Testis (tissue), 2 donors: ENCODE measurements at regions not wholly inside any gene's neighbourhood (a gene's known extent, or its start where the extent isn't known, plus 50 kb on each side); places are given as distances from the start of the nearest gene placed in this dataset.

Experiments used
- DNase-seq: peaks from one replicate; pipeline ENCODE4 v3.0.0-alpha.2; 2019
- H3K27ac ChIP-seq, 2 donors: fragments of 200-600 bp; sonication (generic); one replicate each; pipeline ENCODE4 v1.5.1; 2019
- H3K27me3 ChIP-seq: fragments of 200-600 bp; sonication (generic); one replicate; pipeline ENCODE4 v1.5.1; 2019
- H3K36me3 ChIP-seq: fragments of 200-600 bp; sonication (generic); one replicate; pipeline ENCODE4 v1.5.1; 2017; ENCODE audit warnings: low read depth; ENCODE audit errors: missing control alignments
- H3K4me1 ChIP-seq: fragments of 200-600 bp; sonication (generic); one replicate; pipeline ENCODE4 v1.5.1; 2019
- H3K4me3 ChIP-seq, 2 donors: fragments of 200-600 bp; sonication (generic); one replicate each; pipeline ENCODE4 v1.5.1; 2017 to 2019
- H3K9me3 ChIP-seq: fragments of 200-600 bp; sonication (generic); one replicate; pipeline ENCODE4 v1.5.1; 2017
- POLR2A ChIP-seq: fragments of 450-650 bp; IDR thresholded peaks from one replicate; pipeline ENCODE4 v1.6.1; 2017; ENCODE audit warnings: antibody characterized with exemption, mild to moderate bottlenecking, moderate library complexity
- WGBS, 2 donors: methylation state at CpG; one replicate each; pipeline ENCODE4 v1.1.5; 2018; 5-methylcytosine and 5-hydroxymethylcytosine counted together
- intact Hi-C: fragments of 100-400 bp; cut with DNase I; formaldehyde crosslinking; loops from one replicate; pipeline ENCODE4 v1.15.1; 2023; ENCODE audit warnings: low total_unique reads
- TF ChIP-seq, protein P1 (sequence below), 3 experiments: fragments of 450-650 bp in 2 of 3; fragments of 200-600 bp in 1 of 3; sonication (generic) in 1 of 3; IDR thresholded peaks; one replicate each; pipeline ENCODE4 v1.5.1; 2016 to 2019; ENCODE audit warnings: antibody characterized with exemption in 3 of 3, mild to moderate bottlenecking in 2 of 3, moderate library complexity in 1 of 3

DNA sequence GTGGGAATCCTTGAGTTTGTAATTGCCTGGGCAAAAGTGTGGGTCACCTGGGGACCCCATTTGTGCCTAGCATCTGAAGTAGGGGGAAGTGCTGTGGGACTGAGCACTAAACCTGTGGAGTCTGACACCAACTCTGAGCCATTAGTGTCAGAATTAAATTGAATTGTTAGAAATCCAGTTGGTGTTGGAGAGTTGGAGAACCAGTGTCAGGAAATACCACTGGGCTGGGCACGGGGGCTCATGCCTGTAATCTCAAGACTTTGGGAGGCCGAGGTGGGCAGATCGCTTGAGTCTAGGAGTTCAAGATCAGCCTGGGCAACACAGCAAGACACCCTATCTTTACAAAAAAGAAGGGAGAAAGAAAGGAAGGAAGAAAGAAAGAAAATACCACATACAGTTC, 67.5 kb upstream of the BRD7 start:
- Histone ChIP-seq H3K9me3 (no peaks in the 10 kb centered on the region), H3K36me3 (no peaks in the 10 kb centered on the region), H3K27me3 (no peaks in the 10 kb centered on the region), H3K27ac (no peak overlapping the region), H3K4me3 (no peak overlapping the region), H3K4me1 (no peaks in the 10 kb centered on the region)
- TF ChIP-seq, protein P1, sequence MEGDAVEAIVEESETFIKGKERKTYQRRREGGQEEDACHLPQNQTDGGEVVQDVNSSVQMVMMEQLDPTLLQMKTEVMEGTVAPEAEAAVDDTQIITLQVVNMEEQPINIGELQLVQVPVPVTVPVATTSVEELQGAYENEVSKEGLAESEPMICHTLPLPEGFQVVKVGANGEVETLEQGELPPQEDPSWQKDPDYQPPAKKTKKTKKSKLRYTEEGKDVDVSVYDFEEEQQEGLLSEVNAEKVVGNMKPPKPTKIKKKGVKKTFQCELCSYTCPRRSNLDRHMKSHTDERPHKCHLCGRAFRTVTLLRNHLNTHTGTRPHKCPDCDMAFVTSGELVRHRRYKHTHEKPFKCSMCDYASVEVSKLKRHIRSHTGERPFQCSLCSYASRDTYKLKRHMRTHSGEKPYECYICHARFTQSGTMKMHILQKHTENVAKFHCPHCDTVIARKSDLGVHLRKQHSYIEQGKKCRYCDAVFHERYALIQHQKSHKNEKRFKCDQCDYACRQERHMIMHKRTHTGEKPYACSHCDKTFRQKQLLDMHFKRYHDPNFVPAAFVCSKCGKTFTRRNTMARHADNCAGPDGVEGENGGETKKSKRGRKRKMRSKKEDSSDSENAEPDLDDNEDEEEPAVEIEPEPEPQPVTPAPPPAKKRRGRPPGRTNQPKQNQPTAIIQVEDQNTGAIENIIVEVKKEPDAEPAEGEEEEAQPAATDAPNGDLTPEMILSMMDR (IDR thresholded peaks at IDR 0.05) = no peak
- no peak for TF ChIP-seq POLR2A
- DNase-seq = no peak
- WGBS, 2 donors = 87 to 93% methylated on average over 3 of the region's 3 CpGs
- intact Hi-C loops = no loop called here

DNA sequence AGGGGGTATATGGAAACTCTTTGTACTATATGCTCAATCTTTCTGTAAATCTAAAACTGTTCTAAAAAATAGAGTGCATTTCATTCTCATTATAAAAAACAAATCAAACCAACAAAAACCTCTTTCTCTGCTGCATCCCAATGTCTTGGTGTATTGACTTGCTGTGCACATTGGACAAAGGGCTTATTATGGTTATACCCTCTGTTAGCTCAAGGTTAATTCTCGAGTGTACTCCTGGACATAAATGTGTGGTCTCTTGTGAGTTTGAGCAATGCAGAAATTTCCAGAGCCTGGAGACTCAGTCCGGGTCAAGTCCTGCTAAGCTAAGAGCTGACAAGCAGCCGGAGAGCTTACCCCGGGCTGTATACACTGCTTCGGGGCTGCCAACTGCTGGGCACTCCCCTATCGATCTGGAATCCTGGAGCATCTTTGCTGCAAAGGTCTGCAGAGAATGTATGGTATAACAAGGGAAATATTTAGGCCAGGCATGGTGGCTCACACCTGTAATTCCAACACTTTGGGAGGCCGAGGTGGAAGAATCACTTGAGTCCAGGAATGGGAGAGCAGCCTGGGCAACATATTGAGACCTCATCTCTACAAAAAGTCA, 66.2 kb upstream of the BRD7 start:
- TF ChIP-seq, protein P1 (IDR thresholded peaks at IDR 0.05) = no peak
- TF ChIP-seq POLR2A = no peak
- Histone ChIP-seq H3K27me3 (no peaks in the 10 kb centered on the region), H3K4me3 (no peak overlapping the region), H3K4me1 (no peaks in the 10 kb centered on the region), H3K36me3 (no peaks in the 10 kb centered on the region), H3K9me3 (no peaks in the 10 kb centered on the region), H3K27ac (no peak overlapping the region)
- WGBS, 2 donors = 80 to 83% methylated on average over 3 to 7 of the region's 7 CpGs
- no peak for DNase-seq
- intact Hi-C loops = no loop called here

DNA sequence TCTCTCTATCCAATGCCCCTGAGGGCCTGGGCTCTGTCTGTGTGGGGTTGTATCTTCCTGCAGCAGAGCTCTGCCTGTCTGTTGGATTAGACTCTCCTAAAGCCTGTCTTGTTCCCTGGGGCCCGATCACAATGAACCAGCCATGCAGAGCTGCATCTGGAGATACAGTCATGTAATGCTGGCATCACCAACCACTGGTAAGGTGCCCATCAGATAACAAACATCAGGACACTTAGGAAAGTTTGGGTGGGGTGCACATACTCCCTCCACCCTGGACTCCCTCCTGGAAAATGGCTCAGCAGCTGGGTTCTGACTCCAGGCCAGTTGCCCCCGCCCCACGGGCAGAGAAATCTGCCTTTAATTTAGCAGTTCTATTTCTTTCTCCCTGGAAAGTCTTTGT, 61.3 kb upstream of the BRD7 start:
- DNase-seq = no peak
- H3K36me3 ChIP-seq = no peaks in the 10 kb centered on the region
- H3K27ac ChIP-seq = no peak overlapping the region
- no peaks in the 10 kb centered on the region for H3K27me3 ChIP-seq
- no peak overlapping the region for H3K4me3 ChIP-seq
- no peaks in the 10 kb centered on the region for H3K4me1 ChIP-seq
- intact Hi-C loops = no loop called here
- 97 to 98% methylated on average over 3 of the region's 3 CpGs for WGBS, 2 donors
- TF ChIP-seq, protein P1 (IDR thresholded peaks at IDR 0.05) = no peak
- no peak for TF ChIP-seq POLR2A
- H3K9me3 ChIP-seq = no peaks in the 10 kb centered on the region

DNA sequence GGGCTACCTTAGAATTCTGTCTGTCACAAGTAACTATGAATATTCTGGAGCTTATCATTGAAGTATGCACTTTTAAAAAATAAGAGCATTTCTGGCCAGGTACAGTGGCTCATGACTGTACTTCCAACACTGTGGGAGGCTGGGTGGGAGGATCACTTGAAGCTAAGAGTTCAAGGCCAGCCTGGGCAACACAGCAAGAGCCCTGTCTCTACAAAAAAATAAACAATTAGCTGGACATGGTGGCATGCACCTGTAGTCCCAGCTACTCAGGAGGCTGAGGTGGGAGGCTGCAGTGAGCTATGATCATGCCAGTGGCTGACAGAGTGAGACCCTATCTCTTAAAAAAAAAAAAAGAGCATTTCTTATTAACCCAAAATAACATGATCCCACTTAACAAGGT, 60.0 kb upstream of the BRD7 start:
- no peak overlapping the region for H3K4me3 ChIP-seq
- intact Hi-C loops = no loop called here
- H3K9me3 ChIP-seq = no peaks in the 10 kb centered on the region
- no peaks in the 10 kb centered on the region for H3K27me3 ChIP-seq
- no peaks in the 10 kb centered on the region for H3K36me3 ChIP-seq
- H3K4me1 ChIP-seq = no peaks in the 10 kb centered on the region
- TF ChIP-seq, protein P1 (IDR thresholded peaks at IDR 0.05) = no peak
- TF ChIP-seq POLR2A = no peak
- H3K27ac ChIP-seq = no peak overlapping the region
- no peak for DNase-seq

DNA sequence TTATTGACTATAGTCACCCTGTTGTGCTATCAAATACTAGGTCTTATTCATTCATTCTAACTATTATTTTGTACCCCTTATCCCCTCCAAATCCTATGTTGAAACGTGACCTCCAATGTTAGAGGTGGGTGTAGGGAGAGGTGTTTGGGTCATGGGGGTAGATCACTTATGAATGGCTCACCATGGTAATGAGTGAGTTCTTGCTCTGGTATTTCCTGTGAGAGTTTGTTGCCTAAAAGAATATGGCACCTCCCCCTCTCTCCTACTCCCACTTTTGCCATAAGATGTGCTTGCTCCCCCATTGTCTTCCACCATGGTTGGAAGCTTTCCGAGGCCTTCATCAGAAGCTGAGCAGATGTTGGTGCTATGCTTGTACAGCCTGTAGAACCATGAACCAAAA, 59.3 kb upstream of the BRD7 start:
- Histone ChIP-seq H3K4me3 (no peak overlapping the region), H3K27me3 (no peaks in the 10 kb centered on the region), H3K4me1 (no peaks in the 10 kb centered on the region), H3K9me3 (no peaks in the 10 kb centered on the region), H3K27ac (no peak overlapping the region), H3K36me3 (no peaks in the 10 kb centered on the region)
- intact Hi-C loops = no loop called here
- DNase-seq = no peak
- TF ChIP-seq, protein P1 (IDR thresholded peaks at IDR 0.05) = no peak
- no peak for TF ChIP-seq POLR2A
- 94 to 97% methylated on average over 2 of the region's 2 CpGs for WGBS, 2 donors
